GM12878 (cell line): ENCODE measurements at regions not wholly inside any gene's neighbourhood (a gene's known extent, or its start where the extent isn't known, plus 50 kb on each side); places are given as distances from the start of the nearest gene placed in this dataset.

Source experiments
- ATAC-seq: fragments of 200-7000 bp; cut with Tn5 transposase; 3 replicates; pipeline ENCODE4 v1.9.1; 2020; ENCODE audit warnings: mild to moderate bottlenecking, moderate library complexity
- BruUV-seq: library from RNA; stranded (reverse); fragments of 400-500 nt; replicated peaks from 2 replicates; lab custom pipeline; 2021; lab: Mats Ljungman, UMichigan
- CTCF ChIA-PET: fragments of 300-600 bp; sonication (Branson Sonifier 250); formaldehyde crosslinking; extraction: SDS; loops from one replicate; lab custom pipeline; 2021; ENCODE audit warnings: inconsistent platforms; lab: Yijun Ruan, JAX
- POLR2A ChIA-PET: fragments of 350-600 bp; formaldehyde crosslinking; extraction: SDS; loops from one replicate; lab custom pipeline; 2021; ENCODE audit warnings: inconsistent platforms; lab: Charles Lee
- RAD21 ChIA-PET: fragments of 300-600 bp; sonication (Branson Sonifier 250); formaldehyde crosslinking; loops from one replicate; lab custom pipeline; 2023; ENCODE audit warnings: antibody characterized with exemption; ENCODE audit not compliant: unreplicated experiment; lab: Charles Lee
- SMC1A ChIA-PET: fragments of 300-600 bp; sonication (Branson Sonifier 250); formaldehyde crosslinking; loops from one replicate; lab custom pipeline; 2023; ENCODE audit not compliant: unreplicated experiment, uncharacterized antibody; lab: Charles Lee
- DNase-seq: peaks from one replicate; pipeline ENCODE4 v3.0.0-alpha.2; 2011; ENCODE audit warnings: low read depth, low spot score
- FAIRE-seq: peaks from 3 replicates; lab custom pipeline; 2011; peaks lifted over from hg19 to GRCh38; lab: Jason Lieb, UNC
- H2AFZ ChIP-seq: 2 replicates; pipeline ENCODE4 v1.6.0; 2011; ENCODE audit warnings: low read depth, low read length, control low read depth; ENCODE audit not compliant: control insufficient read depth
- H3K27ac ChIP-seq: 2 replicates; pipeline ENCODE4 v1.5.1; 2011; ENCODE audit warnings: control low read depth; ENCODE audit not compliant: control insufficient read depth, insufficient read depth
- H3K27me3 ChIP-seq, 2 experiments: replicated peaks in 1 of 2; 2 replicates each; pipeline versions ENCODE4 v1.6.0 to v1.6.1; 2011; ENCODE audit warnings: low read length in 1 of 2; ENCODE audit not compliant: control insufficient read depth in 2 of 2, insufficient read depth in 2 of 2
- H3K36me3 ChIP-seq, 2 experiments: 2 replicates each; pipeline ENCODE4 v1.5.1; 2011; ENCODE audit warnings: low read length in 1 of 2; ENCODE audit not compliant: control insufficient read depth in 2 of 2, insufficient read depth in 2 of 2
- H3K4me1 ChIP-seq: 2 replicates; pipeline ENCODE4 v1.6.1; 2011; ENCODE audit warnings: mild to moderate bottlenecking, low read length, moderate library complexity, mixed read lengths; ENCODE audit not compliant: control insufficient read depth, insufficient read depth
- H3K4me2 ChIP-seq: 2 replicates; pipeline ENCODE4 v1.6.0; 2011; ENCODE audit warnings: control low read depth; ENCODE audit not compliant: control insufficient read depth, insufficient read depth
- H3K4me3 ChIP-seq: fragments of 200-600 bp; sonication (generic); 2 replicates; pipeline ENCODE4 v1.5.1; 2016
- H3K79me2 ChIP-seq: 2 replicates; pipeline ENCODE4 v1.6.0; 2011; ENCODE audit warnings: low read length; ENCODE audit not compliant: control insufficient read depth, insufficient read depth
- H3K9ac ChIP-seq: 2 replicates; pipeline ENCODE4 v1.8.0; 2011; ENCODE audit warnings: low read length, control low read depth, mixed read lengths; ENCODE audit not compliant: control insufficient read depth, insufficient read depth
- H3K9me3 ChIP-seq: replicated peaks from 3 replicates; pipeline ENCODE4 v1.5.1; 2011; ENCODE audit warnings: mild to moderate bottlenecking, low read length; ENCODE audit not compliant: control insufficient read depth, insufficient read depth
- H4K20me1 ChIP-seq: 2 replicates; pipeline ENCODE4 v1.6.0; 2011; ENCODE audit not compliant: control insufficient read depth, insufficient read depth
- BHLHE40 ChIP-seq, 2 experiments: fragments of 450-650 bp in 1 of 2; IDR thresholded peaks; 2 replicates each; pipeline ENCODE4 v1.6.1; 2011 to 2017; ENCODE audit warnings: low read depth in 2 of 2, borderline replicate concordance in 1 of 2, improper control_type of control experiment in 1 of 2, low read length in 1 of 2, mild to moderate bottlenecking in 1 of 2
- CHD2 ChIP-seq: IDR thresholded peaks from 2 replicates; pipeline ENCODE4 v1.6.1; 2011; ENCODE audit warnings: low read depth, low read length, improper control_type of control experiment, borderline replicate concordance
- HDAC2 ChIP-seq: fragments of 200-600 bp; sonication (generic); IDR thresholded peaks from 2 replicates; pipeline ENCODE4 v1.6.1; 2017
- JUNB ChIP-seq: IDR thresholded peaks from 2 replicates; pipeline ENCODE4 v1.6.1; 2016; ENCODE audit warnings: antibody characterized with exemption, mild to moderate bottlenecking
- POLR2AphosphoS2 ChIP-seq: IDR thresholded peaks from 2 replicates; pipeline ENCODE4 v1.6.1; 2011; ENCODE audit warnings: low read depth, mild to moderate bottlenecking, low read length, improper control_type of control experiment, moderate library complexity
- SKIL ChIP-seq: fragments of 450-650 bp; IDR thresholded peaks from 2 replicates; pipeline ENCODE4 v1.6.1; 2017; ENCODE audit warnings: mild to moderate bottlenecking, low read depth, inconsistent platforms; ENCODE audit not compliant: poor library complexity, severe bottlenecking
- SMAD1 ChIP-seq: fragments of 450-650 bp; IDR thresholded peaks from 2 replicates; pipeline ENCODE4 v1.6.1; 2018; ENCODE audit warnings: mild to moderate bottlenecking, low read depth; ENCODE audit not compliant: partially characterized antibody
- SMARCA5 ChIP-seq: fragments of 450-650 bp; IDR thresholded peaks from 2 replicates; pipeline ENCODE4 v1.6.1; 2017; ENCODE audit warnings: mild to moderate bottlenecking
- SPI1 ChIP-seq: IDR thresholded peaks from 2 replicates; pipeline ENCODE4 v1.6.1; 2011; ENCODE audit warnings: low read depth, mild to moderate bottlenecking, low read length, moderate library complexity, borderline replicate concordance; ENCODE audit not compliant: insufficient read depth
- ZNF274 ChIP-seq: IDR thresholded peaks from one replicate; pipeline ENCODE4 v1.8.0; 2011; ENCODE audit not compliant: insufficient read length, insufficient read depth
- ZNF592 ChIP-seq: fragments of 450-650 bp; IDR thresholded peaks from 2 replicates; pipeline ENCODE4 v1.6.1; 2017; ENCODE audit warnings: mild to moderate bottlenecking, moderate library complexity
- WGBS: methylation state at CpG from one replicate; pipeline ENCODE4 v1.1.6; 2016; ENCODE audit warnings: low lambda C conversion rate; ENCODE audit not compliant: insufficient replicate concordance, insufficient coverage; ENCODE audit errors: missing lambda C conversion rate; 5-methylcytosine and 5-hydroxymethylcytosine counted together
- in situ Hi-C: fragments of 300-500 bp; cut with MboI; formaldehyde crosslinking; loops from 9 replicates; pipeline ENCODE4 v1.14.3; 2018; ENCODE audit warnings: mixed read lengths
- intact Hi-C: fragments of 100-400 bp; cut with micrococcal nuclease; formaldehyde crosslinking; loops from one replicate; pipeline ENCODE4 v1.14.2; 2022; ENCODE audit not compliant: unreplicated experiment
- TF ChIP-seq, protein P1 (sequence below): fragments of 450-650 bp; IDR thresholded peaks from 2 replicates; pipeline ENCODE4 v1.6.1; 2016; ENCODE audit warnings: mild to moderate bottlenecking

- TF ChIP-seq SKIL: no peak
Observed at GRCh38 chr9:87378676-87379075, 119.0 kb upstream of the DAPK1 start (continued).

GRCh38 chr9:87379300-87379699 is 118.4 kb upstream of the DAPK1 start:
- H3K36me3 ChIP-seq: no peaks in the 10 kb centered on the region
- no peak for FAIRE-seq
- H3K79me2 ChIP-seq: no peaks in the 10 kb centered on the region
- H3K9me3 ChIP-seq: no peaks in the 10 kb centered on the region
- H4K20me1 ChIP-seq: no peaks in the 10 kb centered on the region
- H3K4me2 ChIP-seq: no peak overlapping the region
- CTCF ChIA-PET: interaction anchor here (0.6 to 0.7 kb wide), 2 partner anchors 12 to 1356 kb away, joined by 3 read pairs; no protein-coding TSS in a partner anchor
- no peak overlapping the region for H3K27ac ChIP-seq
- TF ChIP-seq CHD2 (no peak), BHLHE40 (IDR thresholded peaks at IDR 0.05; ENCODE audit: borderline replicate concordance in 1 of 2, low read depth in 2 of 2, low read length in 1 of 2) (no peak), SMARCA5 (no peak), ZNF592 (no peak), JUNB (no peak), SMAD1 (no peak), HDAC2 (no peak), SPI1 (no peak), POLR2AphosphoS2 (no peak), ZNF274 (no peak)
- TF ChIP-seq, protein P1, sequence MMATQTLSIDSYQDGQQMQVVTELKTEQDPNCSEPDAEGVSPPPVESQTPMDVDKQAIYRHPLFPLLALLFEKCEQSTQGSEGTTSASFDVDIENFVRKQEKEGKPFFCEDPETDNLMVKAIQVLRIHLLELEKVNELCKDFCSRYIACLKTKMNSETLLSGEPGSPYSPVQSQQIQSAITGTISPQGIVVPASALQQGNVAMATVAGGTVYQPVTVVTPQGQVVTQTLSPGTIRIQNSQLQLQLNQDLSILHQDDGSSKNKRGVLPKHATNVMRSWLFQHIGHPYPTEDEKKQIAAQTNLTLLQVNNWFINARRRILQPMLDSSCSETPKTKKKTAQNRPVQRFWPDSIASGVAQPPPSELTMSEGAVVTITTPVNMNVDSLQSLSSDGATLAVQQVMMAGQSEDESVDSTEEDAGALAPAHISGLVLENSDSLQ: no peak
- TF ChIP-seq, all 136 proteins: peak for 0
- RAD21 ChIA-PET: no interaction called here
- Histone ChIP-seq H3K27me3 (no peaks in the 10 kb centered on the region), H3K4me1 (peaks cover 4% of the 10 kb centered on the region), H2AFZ (no peak overlapping the region), H3K9ac (no peak overlapping the region), H3K4me3 (no peak overlapping the region)
- 74% methylated on average over 5 of the region's 6 CpGs for WGBS
- in situ Hi-C loops: no loop called here
- no TSS peak for BruUV-seq
- intact Hi-C loops: no loop called here
- POLR2A ChIA-PET: no interaction called here
- SMC1A ChIA-PET: no interaction called here
- ATAC-seq: no peak
- no peak for DNase-seq
